Mucosa of descending colon (tissue), 3 donors: ENCODE measurements at regions not wholly inside any gene's neighbourhood (a gene's known extent, or its start where the extent isn't known, plus 50 kb on each side); places are given as distances from the start of the nearest gene placed in this dataset.

Experiments used
- ATAC-seq: fragments of 200-7000 bp; cut with Tn5 transposase; one replicate; pipeline ENCODE4 v1.9.1; 2020; ENCODE audit warnings: mild to moderate bottlenecking, moderate library complexity
- DNase-seq, 3 donors: peaks; one replicate each; pipeline ENCODE4 v3.0.0-alpha.2; 2020
- H3K36me3 ChIP-seq: fragments of 200-600 bp; one replicate; pipeline ENCODE4 v1.8.0; 2021; ENCODE audit warnings: low read depth, mild to moderate bottlenecking
- H3K4me1 ChIP-seq: fragments of 200-600 bp; one replicate; pipeline ENCODE4 v1.8.0; 2021; ENCODE audit warnings: low read depth, mild to moderate bottlenecking
- H3K4me3 ChIP-seq: fragments of 200-600 bp; one replicate; pipeline ENCODE4 v1.8.0; 2021; ENCODE audit warnings: mild to moderate bottlenecking
- H3K9me3 ChIP-seq: fragments of 200-600 bp; one replicate; pipeline ENCODE4 v1.8.0; 2021; ENCODE audit warnings: mild to moderate bottlenecking
- CTCF ChIP-seq: fragments of 200-600 bp; IDR thresholded peaks from one replicate; pipeline ENCODE4 v1.8.0; 2022; ENCODE audit warnings: antibody characterized with exemption, mild to moderate bottlenecking
- intact Hi-C, 2 donors: fragments of 100-400 bp; cut with DNase I in 1 of 2; cut with micrococcal nuclease in 1 of 2; formaldehyde crosslinking; loops; one replicate each; pipeline versions ENCODE4 v1.11.0 to v1.11.1; 2022; cut with DNase I, micrococcal nuclease
- donor health status: DM: no; HTN: no; CAD: no; lungs with moderate emphysema.
- donor health status: DM: no; HTN: no; CAD: no.
- donor health status: DM: no; HTN: yes; CAD: no.

- Histone ChIP-seq H3K36me3 (no peaks in the 10 kb centered on the region), H3K4me3 (no peak overlapping the region), H3K9me3 (no peaks in the 10 kb centered on the region), H3K4me1 (no peaks in the 10 kb centered on the region)
- TF ChIP-seq CTCF, result no peak
- no peak for DNase-seq
- ATAC-seq, result no peak
- intact Hi-C loops, result no loop called here
These were observed 213.1 kb upstream of the ADAMTS9 start for GRCh38 chr3:64900617-64901521.

GRCh38 chr3:64900156-64900555, 212.4 kb upstream of the ADAMTS9 start:
- no peak for ATAC-seq
- no peaks in the 10 kb centered on the region for H3K4me1 ChIP-seq

GRCh38 chr3:64898941-64899340, 211.1 kb upstream of the ADAMTS9 start:
- intact Hi-C loops, result no loop called here
- H3K36me3 ChIP-seq, result no peaks in the 10 kb centered on the region
- no peak for TF ChIP-seq CTCF
- ATAC-seq (no peak), DNase-seq (no peak)
- no peaks in the 10 kb centered on the region for H3K9me3 ChIP-seq
- no peak overlapping the region for H3K4me3 ChIP-seq
- H3K4me1 ChIP-seq, result no peaks in the 10 kb centered on the region

More at GRCh38 chr3:64900156-64900555, 212.4 kb upstream of the ADAMTS9 start:
- no peak for DNase-seq
- Histone ChIP-seq H3K4me3 (no peak overlapping the region), H3K9me3 (no peaks in the 10 kb centered on the region), H3K36me3 (no peaks in the 10 kb centered on the region)
- TF ChIP-seq CTCF, result no peak
- intact Hi-C loops, result no loop called here

- Histone ChIP-seq H3K36me3 (no peaks in the 10 kb centered on the region), H3K4me1 (no peaks in the 10 kb centered on the region), H3K4me3 (no peak overlapping the region), H3K9me3 (no peaks in the 10 kb centered on the region)
- DNase-seq, result no peak
- no peak for ATAC-seq
- no peak for TF ChIP-seq CTCF
- intact Hi-C loops, result no loop called here
These were observed 208.4 kb upstream of the ADAMTS9 start for GRCh38 chr3:64895991-64896895.

GRCh38 chr3:64895106-64895990, 207.5 kb upstream of the ADAMTS9 start:
- intact Hi-C loops, result no loop called here
- no peak for TF ChIP-seq CTCF
- no peaks in the 10 kb centered on the region for H3K9me3 ChIP-seq
- H3K4me3 ChIP-seq, result no peak overlapping the region
- DNase-seq (no peak), ATAC-seq (no peak)
- H3K4me1 ChIP-seq, result no peaks in the 10 kb centered on the region
- H3K36me3 ChIP-seq, result no peaks in the 10 kb centered on the region
